ENCODE measurements at regions not wholly inside any gene's neighbourhood (a gene's known extent, or its start where the extent isn't known, plus 50 kb on each side); places are given as distances from the start of the nearest gene placed in this dataset.

DNA sequence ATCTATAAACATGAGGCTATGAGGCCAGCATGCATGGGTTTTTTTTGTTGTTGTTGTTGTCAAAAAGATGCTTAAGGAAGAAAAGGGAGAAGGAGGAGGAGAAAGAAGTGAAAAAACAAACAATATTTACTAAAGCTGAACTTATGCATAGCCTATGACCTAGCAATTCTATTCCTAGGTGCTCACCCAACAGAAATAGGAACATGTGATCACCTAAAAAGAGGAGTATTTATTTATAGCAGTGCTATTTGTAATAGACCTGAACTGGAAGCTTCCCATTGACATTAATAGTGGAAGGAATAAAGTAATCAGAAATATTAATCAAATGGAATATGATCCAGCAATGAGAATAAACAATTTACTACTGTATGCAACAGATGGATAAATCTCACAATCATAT is 156.5 kb upstream of the OLIG3 start:
- no peak for TF ChIP-seq SPI1 (IDR thresholded peaks at IDR 0.05; ENCODE audit: borderline replicate concordance, low read depth)
- no peak for TF ChIP-seq CTCF (IDR thresholded peaks at IDR 0.05; ENCODE audit: insufficient read depth, low read length)
- TF ChIP-seq, protein P1, sequence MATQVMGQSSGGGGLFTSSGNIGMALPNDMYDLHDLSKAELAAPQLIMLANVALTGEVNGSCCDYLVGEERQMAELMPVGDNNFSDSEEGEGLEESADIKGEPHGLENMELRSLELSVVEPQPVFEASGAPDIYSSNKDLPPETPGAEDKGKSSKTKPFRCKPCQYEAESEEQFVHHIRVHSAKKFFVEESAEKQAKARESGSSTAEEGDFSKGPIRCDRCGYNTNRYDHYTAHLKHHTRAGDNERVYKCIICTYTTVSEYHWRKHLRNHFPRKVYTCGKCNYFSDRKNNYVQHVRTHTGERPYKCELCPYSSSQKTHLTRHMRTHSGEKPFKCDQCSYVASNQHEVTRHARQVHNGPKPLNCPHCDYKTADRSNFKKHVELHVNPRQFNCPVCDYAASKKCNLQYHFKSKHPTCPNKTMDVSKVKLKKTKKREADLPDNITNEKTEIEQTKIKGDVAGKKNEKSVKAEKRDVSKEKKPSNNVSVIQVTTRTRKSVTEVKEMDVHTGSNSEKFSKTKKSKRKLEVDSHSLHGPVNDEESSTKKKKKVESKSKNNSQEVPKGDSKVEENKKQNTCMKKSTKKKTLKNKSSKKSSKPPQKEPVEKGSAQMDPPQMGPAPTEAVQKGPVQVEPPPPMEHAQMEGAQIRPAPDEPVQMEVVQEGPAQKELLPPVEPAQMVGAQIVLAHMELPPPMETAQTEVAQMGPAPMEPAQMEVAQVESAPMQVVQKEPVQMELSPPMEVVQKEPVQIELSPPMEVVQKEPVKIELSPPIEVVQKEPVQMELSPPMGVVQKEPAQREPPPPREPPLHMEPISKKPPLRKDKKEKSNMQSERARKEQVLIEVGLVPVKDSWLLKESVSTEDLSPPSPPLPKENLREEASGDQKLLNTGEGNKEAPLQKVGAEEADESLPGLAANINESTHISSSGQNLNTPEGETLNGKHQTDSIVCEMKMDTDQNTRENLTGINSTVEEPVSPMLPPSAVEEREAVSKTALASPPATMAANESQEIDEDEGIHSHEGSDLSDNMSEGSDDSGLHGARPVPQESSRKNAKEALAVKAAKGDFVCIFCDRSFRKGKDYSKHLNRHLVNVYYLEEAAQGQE (IDR thresholded peaks at IDR 0.05; ENCODE audit: insufficient replicate concordance, low read depth), result no peak
- TF ChIP-seq POLR2AphosphoS5 (IDR thresholded peaks at IDR 0.05; ENCODE audit: low read depth), result no peak
- no peak for TF ChIP-seq GABPA (IDR thresholded peaks at IDR 0.05; ENCODE audit: low read depth)
- Histone ChIP-seq H3K27me3 (ENCODE audit: insufficient read depth, poor library complexity, severe bottlenecking) (peaks cover 3% of the 10 kb centered on the region), H3K4me3 (replicated peaks; ENCODE audit: insufficient read depth, low read length) (no peak overlapping the region), H3K27ac (replicated peaks) (no peak overlapping the region)
- DNase-seq (ENCODE audit: low read depth in 1 of 2, low spot score in 1 of 2), result no peak

DNA sequence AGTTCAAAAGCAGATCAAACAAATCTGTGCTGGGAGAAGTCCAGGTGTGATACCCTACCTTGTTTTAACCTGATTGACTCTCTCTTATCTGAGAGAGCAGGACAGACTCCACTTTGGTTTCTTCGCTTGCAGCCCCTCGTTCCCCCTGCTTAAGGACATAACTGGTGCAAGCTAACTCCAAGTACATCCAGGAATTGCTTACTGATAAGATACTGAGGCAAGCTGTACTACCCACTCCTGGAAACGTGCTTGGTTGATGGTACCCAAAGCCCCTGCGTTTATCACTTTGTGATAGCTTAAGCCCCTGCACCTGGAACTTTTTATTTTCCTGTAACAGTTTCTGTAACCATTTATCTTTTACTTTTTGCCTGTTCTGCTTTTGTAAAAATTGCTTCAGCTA is 157.0 kb upstream of the OLIG3 start:
- DNase-seq (ENCODE audit: low read depth in 1 of 2, low spot score in 1 of 2), result no peak
- TF ChIP-seq CTCF (IDR thresholded peaks at IDR 0.05; ENCODE audit: insufficient read depth, low read length) (no peak), POLR2AphosphoS5 (IDR thresholded peaks at IDR 0.05; ENCODE audit: low read depth) (no peak), GABPA (IDR thresholded peaks at IDR 0.05; ENCODE audit: low read depth) (no peak), SPI1 (IDR thresholded peaks at IDR 0.05; ENCODE audit: borderline replicate concordance, low read depth) (no peak)
- TF ChIP-seq, protein P1 (IDR thresholded peaks at IDR 0.05; ENCODE audit: insufficient replicate concordance, low read depth), result no peak
- Histone ChIP-seq H3K4me3 (replicated peaks; ENCODE audit: insufficient read depth, low read length) (no peak overlapping the region), H3K27ac (replicated peaks) (no peak overlapping the region), H3K27me3 (ENCODE audit: insufficient read depth, poor library complexity, severe bottlenecking) (peaks cover 3% of the 10 kb centered on the region)

- no peak for DNase-seq (ENCODE audit: low read depth in 1 of 2, low spot score in 1 of 2)
- H3K27me3 ChIP-seq (ENCODE audit: insufficient read depth, poor library complexity, severe bottlenecking), result peaks cover under 1% of the 10 kb centered on the region
- TF ChIP-seq POLR2AphosphoS5 (IDR thresholded peaks at IDR 0.05; ENCODE audit: low read depth), result no peak
- no peak for TF ChIP-seq SPI1 (IDR thresholded peaks at IDR 0.05; ENCODE audit: borderline replicate concordance, low read depth)
These were observed 157.6 kb upstream of the OLIG3 start for GRCh38 chr6:137651591-137652335.

DNA sequence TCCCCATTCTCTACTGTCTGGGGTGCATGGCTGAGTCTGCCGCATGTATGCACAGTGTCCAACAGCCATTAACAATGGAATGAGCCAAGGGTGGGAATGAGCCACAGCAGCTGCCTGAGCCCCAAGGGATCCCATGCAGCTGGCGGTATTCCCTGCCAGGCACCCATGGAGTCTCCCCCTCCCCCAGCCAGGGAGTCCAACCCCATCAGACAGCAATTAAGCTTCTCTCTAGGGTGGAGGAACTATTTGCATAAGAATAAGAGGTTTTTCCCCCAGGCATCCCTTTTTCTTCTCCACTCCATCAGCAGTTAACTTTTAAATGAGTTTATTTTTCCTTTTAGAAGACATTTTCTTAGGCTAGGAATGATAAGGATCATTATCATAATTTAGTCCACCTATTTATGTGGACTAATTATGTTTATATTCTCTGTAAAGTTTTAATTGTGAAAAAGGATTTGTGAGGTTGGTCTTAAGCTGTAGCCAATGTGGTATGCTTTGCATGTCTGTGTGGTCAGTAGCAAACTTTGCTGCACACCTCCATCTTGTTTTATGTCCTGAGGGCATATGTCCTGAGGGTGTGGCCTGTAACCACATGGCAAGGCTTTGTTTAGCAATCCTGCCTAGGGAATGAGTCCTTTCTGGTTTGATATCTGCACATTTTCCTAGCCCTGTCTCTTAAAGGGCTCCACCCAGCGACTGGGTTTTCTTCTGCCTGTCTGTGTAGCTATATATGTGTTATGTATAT is 158.9 kb upstream of the OLIG3 start:
- no peak overlapping the region for H3K4me3 ChIP-seq (replicated peaks; ENCODE audit: insufficient read depth, low read length)
- H3K27ac ChIP-seq (replicated peaks), result no peak overlapping the region
- no peaks in the 10 kb centered on the region for H3K27me3 ChIP-seq (ENCODE audit: insufficient read depth, poor library complexity, severe bottlenecking)
- TF ChIP-seq SPI1 (IDR thresholded peaks at IDR 0.05; ENCODE audit: borderline replicate concordance, low read depth), result no peak
- TF ChIP-seq, protein P1 (IDR thresholded peaks at IDR 0.05; ENCODE audit: insufficient replicate concordance, low read depth), result no peak
- no peak for TF ChIP-seq CTCF (IDR thresholded peaks at IDR 0.05; ENCODE audit: insufficient read depth, low read length)
- no peak for TF ChIP-seq GABPA (IDR thresholded peaks at IDR 0.05; ENCODE audit: low read depth)
- TF ChIP-seq POLR2AphosphoS5 (IDR thresholded peaks at IDR 0.05; ENCODE audit: low read depth), result no peak
- no peak for DNase-seq (ENCODE audit: low read depth in 1 of 2, low spot score in 1 of 2)

More at GRCh38 chr6:137651591-137652335, 157.6 kb upstream of the OLIG3 start:
- no peak overlapping the region for H3K27ac ChIP-seq (replicated peaks)
- no peak overlapping the region for H3K4me3 ChIP-seq (replicated peaks; ENCODE audit: insufficient read depth, low read length)

Measured in HL-60 (cell line).